ENCODE measurements at regions not wholly inside any gene's neighbourhood (a gene's known extent, or its start where the extent isn't known, plus 50 kb on each side); places are given as distances from the start of the nearest gene placed in this dataset.
A peak's percentile ranks its signal among the peaks of the same experiment; 100 is the strongest.
"Not testable (repeated sequence)": the region's sequence is repeated elsewhere in the genome, so short reads cannot be mapped to it uniquely, and the experiment has no call there.

- DNase-seq (ENCODE audit: low read depth in 2 of 2): no peak
Measured at GRCh38 chr5:62778316-62779009, 199.8 kb downstream of the LRRC70 start.

- not testable (repeated sequence) for DNase-seq (ENCODE audit: low read depth in 2 of 2)
Measured at GRCh38 chr5:62777081-62777480, 198.5 kb downstream of the LRRC70 start.

GRCh38 chr5:62776592-62776991 lies 198.0 kb downstream of the LRRC70 start:
- DNase-seq (ENCODE audit: low read depth in 2 of 2): not testable (repeated sequence)

GRCh38 chr5:62773460-62773859 lies 194.8 kb downstream of the LRRC70 start:
- no peak for DNase-seq (ENCODE audit: low read depth in 2 of 2)

- no peak for DNase-seq (ENCODE audit: low read depth in 2 of 2)
Measured at GRCh38 chr5:62771341-62771740, 192.7 kb downstream of the LRRC70 start.

DNA sequence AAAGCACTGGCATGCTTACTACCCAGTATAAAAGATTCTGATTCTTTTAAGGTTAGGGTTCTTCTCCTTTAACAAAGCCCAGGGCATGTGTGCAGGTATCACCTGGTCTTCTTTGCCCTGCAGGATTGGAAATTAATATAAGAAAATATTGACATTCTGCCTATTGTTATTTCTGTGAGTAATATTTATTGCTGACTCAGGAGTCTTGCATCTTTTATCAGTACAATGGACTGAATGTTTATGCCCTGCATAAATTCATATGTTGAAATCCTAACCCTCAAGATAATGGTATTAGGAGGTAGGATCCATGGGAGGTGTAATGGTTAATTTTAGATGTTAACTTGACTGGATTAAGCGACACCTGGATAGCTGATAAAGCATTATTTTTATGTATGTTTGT lies 189.0 kb downstream of the LRRC70 start:
- DNase-seq (ENCODE audit: low read depth in 2 of 2): no peak

GRCh38 chr5:62767077-62767476 lies 188.5 kb downstream of the LRRC70 start:
- DNase-seq (ENCODE audit: low read depth in 2 of 2): no peak

DNA sequence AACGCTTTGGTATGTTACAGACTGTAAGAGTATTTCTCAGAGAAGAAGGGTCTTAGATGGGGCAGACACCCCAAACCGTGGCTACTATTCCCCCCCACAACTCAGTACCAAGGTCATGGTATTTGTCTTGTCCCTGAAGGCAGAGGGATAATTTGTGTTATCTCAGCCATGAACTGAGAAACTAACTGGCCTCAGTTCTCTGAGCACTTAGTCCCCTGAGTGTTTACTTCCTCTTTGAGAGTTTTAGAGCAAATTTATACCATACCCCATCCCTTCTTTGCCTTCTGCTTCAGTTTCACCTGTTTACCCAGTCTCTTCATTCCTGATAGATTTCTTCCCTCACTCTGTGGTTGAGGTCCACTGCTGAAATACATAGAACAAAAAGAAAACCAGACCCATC lies 183.9 kb downstream of the LRRC70 start:
- DNase-seq (ENCODE audit: low read depth in 2 of 2): no peak

DNA sequence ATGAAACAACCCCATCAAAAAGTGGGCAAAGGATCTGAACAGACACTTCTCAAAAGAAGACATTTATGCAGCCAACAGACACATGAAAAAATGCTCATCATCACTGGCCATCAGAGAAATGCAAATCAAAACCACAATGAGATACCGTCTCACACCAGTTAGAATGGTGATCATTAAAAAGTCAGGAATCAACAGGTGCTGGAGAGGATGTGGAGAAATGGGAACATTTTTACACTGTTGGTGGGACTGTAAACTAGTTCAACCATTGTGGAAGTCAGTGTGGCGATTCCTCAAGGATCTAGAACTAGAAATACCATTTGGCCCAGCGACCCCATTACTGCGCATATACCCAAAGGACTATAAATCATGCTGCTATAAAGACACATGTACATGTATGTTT lies 179.1 kb downstream of the LRRC70 start:
- DNase-seq (ENCODE audit: low read depth in 2 of 2): not testable (repeated sequence)

DNA sequence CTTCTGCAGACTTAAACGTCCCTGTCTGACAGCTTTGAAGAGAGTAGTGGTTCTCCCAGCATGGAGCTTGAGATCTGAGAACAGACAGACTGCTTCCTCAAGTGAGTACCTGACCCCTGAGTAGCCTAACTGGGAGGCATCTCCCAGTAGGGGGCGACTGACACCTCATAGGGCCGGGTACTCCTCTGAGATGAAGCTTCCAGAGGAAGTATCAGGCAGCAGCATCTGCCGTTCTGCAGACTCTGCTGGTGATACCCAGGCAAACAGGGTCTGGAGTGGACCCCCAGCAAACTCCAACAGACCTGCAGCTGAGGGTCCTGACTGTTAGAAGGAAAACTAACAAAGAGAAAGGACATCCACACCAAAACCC lies 174.4 kb downstream of the LRRC70 start:
- DNase-seq (ENCODE audit: low read depth in 2 of 2): not testable (repeated sequence)

- DNase-seq (ENCODE audit: low read depth in 2 of 2): not testable (repeated sequence)
Measured at GRCh38 chr5:62752056-62752997, 173.7 kb downstream of the LRRC70 start.

GRCh38 chr5:62742207-62742606 lies 163.6 kb downstream of the LRRC70 start:
- DNase-seq (ENCODE audit: low read depth in 2 of 2): no peak

DNA sequence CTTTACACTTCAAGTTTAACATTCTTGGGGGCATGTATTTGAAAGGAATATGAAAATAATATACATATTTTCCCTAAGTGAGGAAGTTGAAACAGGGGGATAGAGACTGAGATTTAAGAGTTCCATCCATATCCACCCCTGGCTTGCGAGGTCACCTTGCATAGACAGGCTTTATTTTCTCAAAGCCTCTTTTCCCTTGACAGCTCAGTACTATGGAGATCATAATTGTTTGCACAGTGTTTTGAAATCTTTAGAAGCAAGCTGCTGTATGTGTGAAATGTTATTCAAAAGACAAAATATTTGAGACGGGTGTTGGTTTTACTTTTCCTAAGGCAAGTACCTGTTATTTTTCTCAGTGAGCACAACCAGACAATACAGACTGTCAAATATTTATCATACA lies 163.1 kb downstream of the LRRC70 start:
- no peak for DNase-seq (ENCODE audit: low read depth in 2 of 2)

DNA sequence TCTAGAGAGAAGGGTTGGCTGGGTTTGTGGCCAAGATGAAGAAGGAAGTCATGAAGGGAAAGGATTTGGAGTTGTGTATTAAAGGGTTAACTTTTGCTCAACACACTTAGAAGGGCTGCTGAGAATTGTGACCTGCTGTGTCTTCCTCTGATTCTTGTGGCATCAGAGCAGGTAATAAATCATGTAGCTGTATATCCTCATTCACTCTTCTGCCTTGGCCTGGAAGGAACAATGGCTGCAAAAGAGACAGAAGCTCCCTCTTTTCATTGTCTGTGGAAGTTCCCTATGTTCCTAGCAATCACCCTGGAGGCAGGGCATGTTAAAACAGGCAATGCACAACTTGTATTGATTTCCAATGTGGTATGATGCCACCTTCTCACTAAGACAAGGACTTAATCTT lies 159.1 kb downstream of the LRRC70 start:
- DNase-seq (ENCODE audit: low read depth in 2 of 2): no peak

GRCh38 chr5:62732677-62733121 lies 154.1 kb downstream of the LRRC70 start:
- no peak for DNase-seq (ENCODE audit: low read depth in 2 of 2)

DNA sequence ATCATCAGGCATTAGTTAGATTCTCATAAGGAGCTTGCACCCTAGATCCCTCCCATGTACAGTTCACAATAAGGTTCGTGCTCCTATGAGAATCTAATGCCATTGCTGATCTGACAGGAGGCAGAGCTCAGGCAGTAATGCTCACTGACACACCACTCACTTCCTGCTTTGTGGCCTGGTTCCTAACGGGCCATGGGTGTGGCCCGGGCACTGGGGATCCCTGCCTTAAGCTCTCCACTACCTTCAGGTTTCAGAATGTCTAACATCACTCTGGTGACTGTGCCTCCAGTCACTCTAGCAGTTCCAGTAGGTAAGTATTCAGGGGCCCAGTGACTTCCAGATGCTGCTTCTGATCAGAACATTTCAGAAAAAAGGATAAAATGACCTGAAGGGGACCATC lies 152.4 kb downstream of the LRRC70 start:
- no peak for DNase-seq (ENCODE audit: low read depth in 2 of 2)

DNA sequence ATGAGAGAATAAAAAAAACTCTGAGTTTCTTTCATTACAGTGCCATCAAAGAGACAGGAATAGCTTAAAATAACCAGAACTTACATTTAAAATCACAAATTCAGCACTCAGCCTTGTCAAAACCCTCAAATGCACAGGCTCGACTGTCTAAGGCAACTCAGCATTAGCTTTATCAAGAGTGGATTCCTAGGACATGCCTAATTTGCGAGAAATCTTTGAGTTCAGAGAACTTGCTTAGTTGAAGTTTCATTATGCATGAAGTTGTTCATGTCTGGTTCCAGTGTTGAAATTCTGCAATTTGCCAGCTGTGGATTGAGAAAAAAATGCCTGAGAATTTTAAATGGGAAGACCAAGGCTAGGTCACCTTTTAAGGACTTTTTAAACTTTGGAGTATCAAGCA lies 151.1 kb downstream of the LRRC70 start:
- no peak for DNase-seq (ENCODE audit: low read depth in 2 of 2)

DNA sequence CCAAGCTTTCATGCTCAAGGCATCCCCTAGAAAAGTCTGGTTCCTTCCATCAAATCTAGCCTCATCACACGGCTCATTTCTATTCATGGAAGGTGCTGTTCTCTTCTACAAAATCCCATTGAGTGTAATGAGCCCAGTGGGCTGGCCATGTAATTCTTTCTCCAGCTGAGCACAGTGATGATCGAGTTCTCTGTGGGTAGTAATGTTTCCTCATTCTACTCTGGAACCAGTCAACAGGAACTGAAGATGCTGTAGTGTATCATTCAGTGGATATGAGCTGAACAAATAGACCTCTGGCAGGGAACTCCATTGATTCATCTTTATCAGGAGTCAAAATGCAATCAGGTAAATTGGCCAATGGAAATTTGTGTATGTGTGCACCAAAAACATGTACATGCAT lies 149.2 kb downstream of the LRRC70 start:
- DNase-seq (ENCODE audit: low read depth in 2 of 2): no peak

DNA sequence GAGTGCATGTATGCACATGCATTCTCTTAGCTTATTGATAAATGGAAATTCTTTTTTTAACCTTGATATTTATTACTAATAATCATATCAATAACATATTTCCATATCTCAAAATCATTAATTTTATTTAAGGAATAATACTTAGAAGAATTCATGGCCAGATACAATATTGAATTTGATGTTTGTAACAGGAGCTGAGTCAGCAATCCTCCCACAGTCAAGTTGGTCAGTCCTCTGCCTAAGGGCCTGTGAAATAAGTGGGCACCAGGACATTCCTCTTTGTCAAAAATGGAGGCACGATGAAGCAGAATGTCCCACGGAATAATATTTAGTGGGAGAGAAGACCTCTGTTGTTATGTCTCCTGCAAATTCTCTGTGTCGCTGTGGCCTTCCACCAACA lies 148.6 kb downstream of the LRRC70 start:
- DNase-seq (ENCODE audit: low read depth in 2 of 2): no peak

GRCh38 chr5:62722360-62722759 lies 143.7 kb downstream of the LRRC70 start:
- no peak for DNase-seq (ENCODE audit: low read depth in 2 of 2)

DNA sequence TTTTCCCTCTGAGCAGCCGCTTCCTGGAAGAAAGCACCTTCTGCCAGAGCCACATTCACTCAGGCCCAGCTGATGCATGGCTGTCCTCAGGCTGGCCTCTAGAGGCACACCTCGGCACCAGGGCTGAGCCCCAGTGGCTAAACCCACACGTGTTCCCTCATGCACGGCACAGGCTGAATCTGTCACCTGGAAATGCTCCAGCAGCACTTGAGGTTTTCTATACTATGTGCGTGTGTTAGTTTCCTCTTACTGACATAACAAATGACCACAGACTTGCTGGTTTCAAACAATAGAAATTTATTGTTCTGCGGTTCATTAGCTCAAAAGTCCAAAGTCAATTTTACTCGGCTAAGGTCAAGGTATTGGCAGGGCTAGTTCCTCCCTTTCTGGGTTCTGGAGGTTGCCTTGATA lies 141.4 kb downstream of the LRRC70 start:
- peak in 1 of 2 donors; percentile 6 for DNase-seq (ENCODE audit: low read depth in 2 of 2)

- no peak for DNase-seq (ENCODE audit: low read depth in 2 of 2)
Measured at GRCh38 chr5:62719061-62719720, 140.6 kb downstream of the LRRC70 start.
